ENCODE measurements at regions not wholly inside any gene's neighbourhood (a gene's known extent, or its start where the extent isn't known, plus 50 kb on each side); places are given as distances from the start of the nearest gene placed in this dataset.

GRCh38 chr10:10794046-10794445 lies 223.6 kb upstream of the CELF2 start:
- TF ChIP-seq CTCF (IDR thresholded peaks at IDR 0.05; ENCODE audit: insufficient read depth, low read length) = no peak
- TF ChIP-seq POLR2AphosphoS5 (IDR thresholded peaks at IDR 0.05; ENCODE audit: low read depth) = no peak

Measured in HL-60 (cell line).